AG10803 (cell line): ENCODE measurements at regions not wholly inside any gene's neighbourhood (a gene's known extent, or its start where the extent isn't known, plus 50 kb on each side); places are given as distances from the start of the nearest gene placed in this dataset.
"Not testable (repeated sequence)": the region's sequence is repeated elsewhere in the genome, so short reads cannot be mapped to it uniquely, and the experiment has no call there.

ENCODE experiments used
- DNase-seq: peaks from one replicate; pipeline ENCODE4 v3.0.0; 2010; ENCODE audit warnings: low read depth
- H3K4me3 ChIP-seq: 2 replicates; pipeline ENCODE4 v1.5.1; 2011; ENCODE audit warnings: mild to moderate bottlenecking, low read length, control low read depth
- TF ChIP-seq, protein P1 (sequence below): conservative IDR thresholded peaks from 2 replicates; pipeline ENCODE4 v1.5.1; 2011; ENCODE audit warnings: mild to moderate bottlenecking, low read length, control low read depth, inconsistent platforms

DNA sequence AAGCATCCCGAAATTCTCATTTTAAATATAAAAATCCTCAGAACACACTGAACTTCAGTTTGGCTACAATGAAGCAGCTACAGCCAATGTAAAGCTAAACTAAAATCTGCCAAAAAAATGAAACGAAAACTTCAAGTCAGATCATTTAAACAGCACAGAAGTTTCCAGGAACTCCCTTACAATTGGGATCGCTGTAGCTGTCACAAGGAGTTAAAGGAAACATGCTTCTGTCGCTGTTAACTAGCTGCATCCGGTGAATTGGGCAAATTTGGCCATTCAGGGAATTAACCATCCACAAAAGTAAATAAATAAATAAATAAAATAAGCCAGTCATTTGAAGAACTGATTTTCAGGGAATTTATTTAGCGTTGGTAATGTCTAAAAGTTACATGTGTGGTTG is 77.0 kb upstream of the PEG3 start:
- TF ChIP-seq, protein P1, sequence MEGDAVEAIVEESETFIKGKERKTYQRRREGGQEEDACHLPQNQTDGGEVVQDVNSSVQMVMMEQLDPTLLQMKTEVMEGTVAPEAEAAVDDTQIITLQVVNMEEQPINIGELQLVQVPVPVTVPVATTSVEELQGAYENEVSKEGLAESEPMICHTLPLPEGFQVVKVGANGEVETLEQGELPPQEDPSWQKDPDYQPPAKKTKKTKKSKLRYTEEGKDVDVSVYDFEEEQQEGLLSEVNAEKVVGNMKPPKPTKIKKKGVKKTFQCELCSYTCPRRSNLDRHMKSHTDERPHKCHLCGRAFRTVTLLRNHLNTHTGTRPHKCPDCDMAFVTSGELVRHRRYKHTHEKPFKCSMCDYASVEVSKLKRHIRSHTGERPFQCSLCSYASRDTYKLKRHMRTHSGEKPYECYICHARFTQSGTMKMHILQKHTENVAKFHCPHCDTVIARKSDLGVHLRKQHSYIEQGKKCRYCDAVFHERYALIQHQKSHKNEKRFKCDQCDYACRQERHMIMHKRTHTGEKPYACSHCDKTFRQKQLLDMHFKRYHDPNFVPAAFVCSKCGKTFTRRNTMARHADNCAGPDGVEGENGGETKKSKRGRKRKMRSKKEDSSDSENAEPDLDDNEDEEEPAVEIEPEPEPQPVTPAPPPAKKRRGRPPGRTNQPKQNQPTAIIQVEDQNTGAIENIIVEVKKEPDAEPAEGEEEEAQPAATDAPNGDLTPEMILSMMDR = no peak
- no peak for DNase-seq
- H3K4me3 ChIP-seq = no peak overlapping the region

DNA sequence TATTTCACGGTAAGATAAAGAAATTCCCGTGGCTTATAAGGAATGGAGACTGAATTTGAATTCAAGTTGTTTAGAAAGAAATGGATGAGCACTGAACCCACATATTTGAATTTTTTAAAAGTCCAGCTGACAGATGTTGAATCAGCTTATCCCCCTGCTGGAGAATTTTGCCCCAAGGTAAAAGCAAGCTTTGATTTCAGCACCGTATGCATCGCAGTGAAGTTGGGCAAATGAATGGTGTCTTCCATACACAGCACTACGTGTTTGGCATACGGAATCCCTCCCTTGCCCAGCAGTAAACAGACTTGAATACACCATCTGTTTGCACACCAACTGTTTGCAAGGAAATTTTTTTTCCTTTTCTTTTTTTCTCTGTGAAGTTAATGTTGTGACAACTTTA is 77.5 kb upstream of the PEG3 start:
- DNase-seq = no peak
- no peak overlapping the region for H3K4me3 ChIP-seq
- TF ChIP-seq, protein P1 = no peak

DNA sequence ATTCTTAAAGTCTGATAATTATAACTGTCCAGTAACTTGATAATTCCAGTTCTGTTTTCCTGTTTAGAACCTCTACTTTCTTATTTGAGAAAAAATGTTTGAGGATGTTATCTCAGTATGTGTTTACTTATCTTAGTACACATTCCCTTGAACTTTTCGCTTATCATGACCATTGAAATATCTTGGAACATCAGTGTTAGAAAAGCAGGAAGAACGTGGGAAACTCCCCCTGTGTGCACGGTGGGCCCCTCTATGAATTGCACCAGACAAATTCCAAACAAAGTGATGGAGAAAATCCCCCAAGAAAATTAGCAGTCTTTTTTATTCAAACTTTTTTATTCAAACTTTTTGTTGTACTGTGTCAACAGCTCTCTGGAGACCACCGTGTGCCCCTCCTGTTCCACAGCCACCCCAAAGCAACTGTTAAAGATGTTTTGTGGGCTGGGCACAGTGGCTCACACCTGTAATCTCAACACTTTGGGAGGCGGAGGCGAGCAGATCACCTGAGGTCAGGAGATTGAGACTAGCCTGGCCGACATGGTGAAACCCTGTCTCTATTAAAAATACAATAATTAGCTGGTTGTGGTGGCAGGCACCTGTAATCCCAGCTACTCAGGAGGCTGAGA is 78.3 kb upstream of the PEG3 start:
- TF ChIP-seq, protein P1 = no peak
- no peak overlapping the region for H3K4me3 ChIP-seq
- no peak for DNase-seq

DNA sequence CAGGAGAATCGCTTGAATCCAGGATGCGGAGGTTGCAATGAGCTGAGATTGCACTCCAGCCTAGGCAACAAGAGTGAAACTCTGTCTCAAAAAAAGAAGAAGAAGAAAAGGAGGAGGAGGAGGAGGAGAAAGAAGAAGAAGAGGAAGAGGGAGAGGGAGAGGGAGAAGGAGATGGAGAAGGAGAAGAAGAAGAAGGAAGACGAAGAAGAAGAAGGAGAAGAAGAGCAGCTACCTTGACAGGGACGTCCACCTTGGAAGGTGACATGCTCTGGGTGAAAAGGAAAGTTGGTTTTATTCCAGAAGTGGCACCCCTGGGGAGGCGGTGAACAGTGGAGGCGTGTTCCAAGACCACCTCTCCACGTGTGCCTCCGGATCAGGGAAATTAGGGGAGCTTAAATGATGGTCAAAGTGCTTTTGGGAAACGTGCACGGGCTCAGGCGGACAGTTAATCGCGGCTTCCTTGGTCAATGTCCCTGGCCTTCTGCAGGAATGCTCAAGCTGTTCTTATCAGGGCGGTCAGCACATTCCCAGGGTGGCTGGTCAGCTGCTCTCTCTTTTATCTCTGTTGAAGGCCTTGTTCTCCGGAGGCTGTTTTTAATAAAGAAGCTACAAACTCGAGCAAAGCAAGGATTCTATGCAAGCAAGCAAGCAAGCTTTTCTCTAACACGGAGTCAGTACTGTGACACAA is 78.9 kb upstream of the PEG3 start:
- TF ChIP-seq, protein P1 = no peak
- no peak overlapping the region for H3K4me3 ChIP-seq
- no peak for DNase-seq

DNA sequence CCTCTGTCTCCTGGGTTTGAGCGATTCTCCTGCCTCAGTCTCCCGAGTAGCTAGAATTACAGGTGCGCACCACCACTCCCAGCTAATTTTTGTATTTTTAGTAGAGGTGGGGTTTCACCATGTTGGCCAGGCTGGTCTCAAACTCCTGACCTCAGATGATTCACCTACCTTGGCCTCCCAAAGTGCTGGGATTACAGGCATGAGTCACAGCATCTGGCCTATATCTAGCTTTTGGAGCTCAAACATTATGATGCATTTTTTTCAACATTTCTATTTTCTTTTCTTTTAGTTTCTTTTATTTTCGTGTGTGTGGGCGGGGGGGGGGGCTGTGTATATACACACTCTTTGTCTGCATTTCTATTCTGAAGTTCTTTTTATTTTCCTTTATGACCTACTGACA is 85.6 kb upstream of the PEG3 start:
- DNase-seq, H3K4me3 ChIP-seq: not testable (repeated sequence)

DNA sequence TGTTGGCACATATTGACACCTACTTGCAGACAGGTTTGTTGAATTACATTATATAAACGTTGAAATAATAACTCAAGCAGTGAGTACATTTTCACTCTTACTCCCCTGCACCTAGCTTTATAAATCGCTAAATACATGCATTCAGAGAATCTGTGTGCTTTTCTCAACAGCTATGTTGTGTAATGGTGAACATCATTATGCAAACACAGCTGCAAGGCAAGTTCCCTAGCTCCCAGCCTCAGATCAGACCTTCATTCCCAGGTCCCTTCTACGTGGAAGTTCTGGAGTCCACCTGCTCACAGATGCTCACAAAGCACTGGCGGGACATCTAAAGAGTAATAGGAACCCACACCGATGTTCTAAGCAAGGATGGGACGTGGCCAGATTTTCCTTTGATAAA is 86.8 kb upstream of the PEG3 start:
- DNase-seq = no peak
- TF ChIP-seq, protein P1 = no peak
- H3K4me3 ChIP-seq = no peak overlapping the region

DNA sequence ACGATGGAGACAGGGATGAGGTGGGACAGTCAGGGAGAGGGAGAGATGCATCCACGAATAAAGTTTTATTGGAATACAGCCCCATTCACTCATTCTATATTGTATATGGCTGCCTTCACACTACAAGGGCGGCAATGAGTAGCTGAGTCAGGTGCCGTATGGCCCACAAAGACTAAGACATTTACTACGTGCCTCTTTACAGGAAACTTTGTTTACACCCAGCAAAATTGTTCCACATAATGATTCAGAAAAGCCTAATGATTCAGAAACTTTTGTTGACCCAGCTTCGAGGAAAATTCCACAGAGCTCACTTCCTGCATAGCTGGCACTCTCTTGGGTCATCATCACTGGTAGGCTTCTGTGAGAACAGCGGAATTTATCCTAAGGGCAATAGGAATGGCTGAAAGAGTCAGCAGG is 87.3 kb upstream of the PEG3 start:
- DNase-seq = no peak
- TF ChIP-seq, protein P1 = no peak
- no peak overlapping the region for H3K4me3 ChIP-seq
